ENCODE measurements at regions not wholly inside any gene's neighbourhood (a gene's known extent, or its start where the extent isn't known, plus 50 kb on each side); places are given as distances from the start of the nearest gene placed in this dataset.

DNA sequence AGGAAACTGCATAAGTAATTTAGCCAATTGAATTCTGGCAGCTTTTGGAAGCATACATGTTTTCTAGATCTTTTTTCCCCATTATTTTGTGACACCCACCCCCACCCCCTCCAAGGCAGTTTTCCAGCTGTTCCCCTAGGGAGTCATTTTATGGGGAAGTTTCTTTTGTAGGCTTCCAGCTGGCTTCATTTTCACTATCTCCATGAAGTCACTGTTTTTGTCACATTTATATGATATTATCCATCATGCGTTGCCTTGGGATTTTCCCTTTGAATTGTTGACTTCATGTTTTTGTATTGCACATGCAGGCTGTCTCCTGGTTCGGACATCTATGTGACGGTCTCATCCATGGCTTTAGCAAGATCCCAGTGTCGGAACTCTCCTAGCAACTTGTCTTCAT, 233.6 kb upstream of the RGS6 start:
- no peak for TF ChIP-seq POLR2A (IDR thresholded peaks at IDR 0.05; ENCODE audit: low read length)
- TF ChIP-seq GATA1 (IDR thresholded peaks at IDR 0.05; ENCODE audit: low read depth, low read length), result no peak

Measured in erythroblast (primary cell).